Testis (tissue), 2 donors: ENCODE measurements at regions not wholly inside any gene's neighbourhood (a gene's known extent, or its start where the extent isn't known, plus 50 kb on each side); places are given as distances from the start of the nearest gene placed in this dataset.

Experiments
- CTCF ChIP-seq, 3 experiments: fragments of 450-650 bp in 2 of 3; fragments of 200-600 bp in 1 of 3; sonication (generic) in 1 of 3; IDR thresholded peaks; one replicate each; pipeline ENCODE4 v1.5.1; 2016 to 2019; ENCODE audit warnings: antibody characterized with exemption in 3 of 3, mild to moderate bottlenecking in 2 of 3, moderate library complexity in 1 of 3
- POLR2A ChIP-seq: fragments of 450-650 bp; IDR thresholded peaks from one replicate; pipeline ENCODE4 v1.6.1; 2017; ENCODE audit warnings: antibody characterized with exemption, mild to moderate bottlenecking, moderate library complexity

- TF ChIP-seq CTCF (IDR thresholded peaks at IDR 0.05) (no peak), POLR2A (no peak)
Measured at GRCh38 chr15:96448923-96449322, 118.4 kb downstream of the NR2F2 start.
